IMR-90 (cell line): ENCODE measurements at regions not wholly inside any gene's neighbourhood (a gene's known extent, or its start where the extent isn't known, plus 50 kb on each side); places are given as distances from the start of the nearest gene placed in this dataset.

Experiments used
- ATAC-seq: fragments of 200-7000 bp; cut with Tn5 transposase; 2 replicates; pipeline ENCODE4 v1.9.1; 2020; ENCODE audit warnings: low read depth, mild to moderate bottlenecking, moderate library complexity
- BruUV-seq: library from RNA; stranded (reverse); fragments of 400-500 nt; replicated peaks from 2 replicates; lab custom pipeline; 2021; lab: Mats Ljungman, UMichigan
- CTCF ChIA-PET: fragments of 300-600 bp; formaldehyde crosslinking; extraction: SDS; loops from one replicate; lab custom pipeline; 2021; ENCODE audit warnings: antibody characterized with exemption; lab: Yijun Ruan, JAX
- POLR2A ChIA-PET: fragments of 300-600 bp; sonication (Branson Sonifier 250); formaldehyde crosslinking; loops from one replicate; lab custom pipeline; 2022; ENCODE audit warnings: antibody characterized with exemption; ENCODE audit not compliant: unreplicated experiment; lab: Charles Lee
- DNase-seq: peaks from one replicate; pipeline ENCODE4 v3.0.0; 2013
- H2AFZ ChIP-seq: replicated peaks from 2 replicates; pipeline ENCODE3; 2013; ENCODE audit warnings: low read length, mild to moderate bottlenecking; ENCODE audit not compliant: poor library complexity
- H2AK5ac ChIP-seq: 2 replicates; pipeline ENCODE4 v1.6.1; 2013; ENCODE audit warnings: low read depth, low read length, inconsistent platforms
- H2AK9ac ChIP-seq: replicated peaks from 2 replicates; pipeline ENCODE3; 2013; ENCODE audit warnings: mild to moderate bottlenecking, low read depth, low read length, moderate library complexity; ENCODE audit not compliant: poor library complexity
- H2BK120ac ChIP-seq: 2 replicates; pipeline ENCODE4 v1.6.1; 2013; ENCODE audit warnings: low read depth, low read length, inconsistent platforms
- H2BK15ac ChIP-seq: 3 replicates; pipeline ENCODE4 v1.6.1; 2013; ENCODE audit warnings: low read depth, low read length, inconsistent platforms
- H2BK20ac ChIP-seq: 2 replicates; pipeline ENCODE4 v1.6.1; 2013; ENCODE audit warnings: low read depth, mild to moderate bottlenecking, inconsistent platforms, low read length, moderate library complexity
- H2BK5ac ChIP-seq: 2 replicates; pipeline ENCODE4 v1.6.1; 2013; ENCODE audit warnings: mild to moderate bottlenecking, low read depth, low read length, inconsistent platforms; ENCODE audit not compliant: poor library complexity, severe bottlenecking
- H3K14ac ChIP-seq: replicated peaks from 2 replicates; pipeline ENCODE4 v1.6.1; 2013; ENCODE audit warnings: low read depth, low read length, inconsistent platforms
- H3K18ac ChIP-seq: 2 replicates; pipeline ENCODE4 v1.6.1; 2013; ENCODE audit warnings: low read depth, low read length, control low read depth
- H3K23ac ChIP-seq: 2 replicates; pipeline ENCODE4 v1.6.1; 2013; ENCODE audit warnings: low read depth, low read length, inconsistent platforms
- H3K27ac ChIP-seq: 2 replicates; pipeline ENCODE4 v1.5.1; 2013; ENCODE audit warnings: mild to moderate bottlenecking, control low read depth, low read length; ENCODE audit not compliant: insufficient read depth
- H3K27me3 ChIP-seq: 2 replicates; pipeline ENCODE4 v1.6.1; 2013; ENCODE audit warnings: low read length; ENCODE audit not compliant: control insufficient read depth, insufficient read depth
- H3K36me3 ChIP-seq: 2 replicates; pipeline ENCODE4 v1.6.1; 2013; ENCODE audit warnings: low read length, mixed read lengths; ENCODE audit not compliant: control insufficient read depth, insufficient read depth
- H3K4ac ChIP-seq: 2 replicates; pipeline ENCODE4 v1.6.1; 2013; ENCODE audit warnings: low read depth, low read length, inconsistent platforms
- H3K4me1 ChIP-seq: 2 replicates; pipeline ENCODE4 v1.6.1; 2013; ENCODE audit warnings: low read length, mixed read lengths; ENCODE audit not compliant: control insufficient read depth, insufficient read depth
- H3K4me2 ChIP-seq: 2 replicates; pipeline ENCODE4 v1.6.1; 2013; ENCODE audit warnings: low read depth, mild to moderate bottlenecking, control low read depth, low read length, moderate library complexity
- H3K4me3 ChIP-seq: 2 replicates; pipeline ENCODE4 v1.5.1; 2013; ENCODE audit warnings: low read depth, mild to moderate bottlenecking, control low read depth, low read length, moderate library complexity; ENCODE audit not compliant: insufficient read depth
- H3K56ac ChIP-seq: 2 replicates; pipeline ENCODE4 v1.6.1; 2013; ENCODE audit warnings: low read length, inconsistent platforms; ENCODE audit not compliant: insufficient read depth; ENCODE audit errors: extremely low read depth
- H3K79me1 ChIP-seq, 2 experiments: 2 replicates each; pipeline ENCODE4 v1.6.1; 2013; ENCODE audit warnings: low read length in 2 of 2, inconsistent platforms in 1 of 2, low read depth in 1 of 2
- H3K9ac ChIP-seq: 2 replicates; pipeline ENCODE4 v1.6.1; 2013; ENCODE audit warnings: low read depth, low read length, control low read depth
- H3K9me1 ChIP-seq: 2 replicates; pipeline ENCODE4 v1.6.1; 2013; ENCODE audit warnings: low read length, inconsistent platforms; ENCODE audit not compliant: insufficient read depth
- H3K9me3 ChIP-seq: 2 replicates; pipeline ENCODE4 v1.6.1; 2013; ENCODE audit warnings: low read length; ENCODE audit not compliant: control insufficient read depth, insufficient read depth
- H4K20me1 ChIP-seq: 2 replicates; pipeline ENCODE4 v1.6.1; 2013; ENCODE audit warnings: low read length, inconsistent platforms; ENCODE audit not compliant: insufficient read depth
- H4K5ac ChIP-seq: 2 replicates; pipeline ENCODE4 v1.6.1; 2013; ENCODE audit warnings: mild to moderate bottlenecking, low read depth, low read length, control low read depth
- H4K8ac ChIP-seq, 2 experiments: 2 replicates each; pipeline ENCODE4 v1.6.1; 2013; ENCODE audit warnings: low read depth in 2 of 2, low read length in 2 of 2, control low read depth in 1 of 2, inconsistent platforms in 1 of 2
- H4K91ac ChIP-seq: 2 replicates; pipeline ENCODE4 v1.6.1; 2013; ENCODE audit warnings: low read depth, low read length, inconsistent platforms; ENCODE audit not compliant: insufficient read depth
- BHLHE40 ChIP-seq: fragments of 150-350 bp; IDR thresholded peaks from 2 replicates; pipeline ENCODE4 v1.6.1; 2016; ENCODE audit warnings: mild to moderate bottlenecking, low read depth, low read length
- CEBPB ChIP-seq: IDR thresholded peaks from 2 replicates; pipeline ENCODE4 v1.6.1; 2012; ENCODE audit warnings: low read depth, low read length, improper control_type of control experiment
- CHD1 ChIP-seq: IDR thresholded peaks from 2 replicates; pipeline ENCODE4 v1.6.1; 2012; ENCODE audit warnings: low read depth, low read length, improper control_type of control experiment
- FOS ChIP-seq: fragments of 150-350 bp; IDR thresholded peaks from 2 replicates; pipeline ENCODE4 v1.6.1; 2016; ENCODE audit warnings: low read depth, low read length
- MAFK ChIP-seq: IDR thresholded peaks from 2 replicates; pipeline ENCODE4 v1.6.1; 2012; ENCODE audit warnings: low read depth, low read length, improper control_type of control experiment
- MAZ ChIP-seq: IDR thresholded peaks from 2 replicates; pipeline ENCODE4 v1.6.1; 2012; ENCODE audit warnings: low read depth, mild to moderate bottlenecking, low read length, improper control_type of control experiment, moderate library complexity, borderline replicate concordance
- MXI1 ChIP-seq: IDR thresholded peaks from 2 replicates; pipeline ENCODE4 v1.6.1; 2012; ENCODE audit warnings: low read depth, mild to moderate bottlenecking, low read length, moderate library complexity, borderline replicate concordance
- NFE2L2 ChIP-seq: fragments of 150-350 bp; IDR thresholded peaks from 2 replicates; pipeline ENCODE4 v1.6.1; 2016; ENCODE audit warnings: low read depth, mild to moderate bottlenecking, low read length
- POLR2A ChIP-seq: IDR thresholded peaks from 2 replicates; pipeline ENCODE4 v1.6.1; 2012; ENCODE audit warnings: mild to moderate bottlenecking, low read depth, low read length
- RAD21 ChIP-seq: IDR thresholded peaks from 2 replicates; pipeline ENCODE4 v1.6.1; 2012; ENCODE audit warnings: low read length, improper control_type of control experiment
- RCOR1 ChIP-seq: IDR thresholded peaks from 2 replicates; pipeline ENCODE4 v1.6.1; 2012; ENCODE audit warnings: mild to moderate bottlenecking, low read length, improper control_type of control experiment; ENCODE audit not compliant: insufficient replicate concordance
- RFX5 ChIP-seq: IDR thresholded peaks from 2 replicates; pipeline ENCODE4 v1.8.0; 2012; ENCODE audit warnings: low read depth, mild to moderate bottlenecking, low read length, moderate library complexity
- SMC3 ChIP-seq: fragments of 150-350 bp; IDR thresholded peaks from 2 replicates; pipeline ENCODE4 v1.6.1; 2016; ENCODE audit warnings: low read depth, mild to moderate bottlenecking, antibody characterized with exemption, low read length, moderate library complexity
- WGBS, 2 experiments: methylation state at CpG; one replicate each; pipeline versions ENCODE4 v1.1.5 to v1.1.7; 2013; ENCODE audit warnings: missing lambda C conversion rate in 2 of 2; ENCODE audit not compliant: insufficient read length in 1 of 2; ENCODE audit errors: extremely low coverage in 2 of 2; 5-methylcytosine and 5-hydroxymethylcytosine counted together
- dilution Hi-C: fragments of 300-500 bp; cut with HindIII; formaldehyde crosslinking; loops from one replicate; pipeline ENCODE4 v1.14.3; 2018; ENCODE audit warnings: low sequenced_read_pairs; ENCODE audit not compliant: unreplicated experiment
- in situ Hi-C: fragments of 300-500 bp; cut with MboI; formaldehyde crosslinking; loops from 3 replicates; pipeline ENCODE4 v1.14.3; 2019; ENCODE audit warnings: low sequenced_read_pairs, inconsistent platforms, mixed read lengths
- intact Hi-C: fragments of 100-400 bp; cut with micrococcal nuclease; formaldehyde crosslinking; loops from 2 replicates; pipeline ENCODE4 v1.10.0; 2022
- TF ChIP-seq, protein P1 (sequence below): fragments of 150-350 bp; IDR thresholded peaks from 2 replicates; pipeline ENCODE4 v1.6.1; 2016; ENCODE audit warnings: low read depth, mild to moderate bottlenecking, low read length, moderate library complexity, borderline replicate concordance
- TF ChIP-seq, protein P2 (sequence below): fragments of 150-350 bp; IDR thresholded peaks from 2 replicates; pipeline ENCODE4 v1.6.1; 2017; ENCODE audit warnings: mild to moderate bottlenecking, antibody characterized with exemption, low read length, low read depth
- TF ChIP-seq, protein P3 (sequence below): conservative IDR thresholded peaks from 2 replicates; pipeline ENCODE4 v1.5.1; 2012; ENCODE audit warnings: mild to moderate bottlenecking, low read depth, low read length, improper control_type of control experiment

DNA sequence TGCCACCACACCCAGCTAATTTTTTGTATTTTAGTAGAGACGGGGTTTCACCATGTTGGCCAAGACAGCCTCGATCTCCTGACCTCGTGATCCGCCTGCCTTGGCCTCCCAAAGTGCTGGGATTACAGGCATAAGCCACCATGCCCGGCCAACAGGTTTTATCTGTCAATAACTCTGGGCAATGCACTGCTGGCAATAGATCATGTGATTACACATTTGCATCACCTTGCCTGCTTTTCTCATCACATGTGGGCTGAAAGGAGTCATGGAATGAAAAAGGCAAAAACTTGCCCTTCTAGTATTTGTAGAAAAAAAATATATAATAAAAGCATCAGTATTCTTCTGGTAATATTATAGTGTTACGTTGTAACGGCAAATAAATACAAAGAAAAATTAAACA lies 164.5 kb downstream of the NHLRC3 start:
- BruUV-seq, result no TSS peak
- Histone ChIP-seq H4K5ac (no peak overlapping the region), H4K8ac (no peak overlapping the region), H3K27ac (no peak overlapping the region), H3K56ac (no peak overlapping the region), H4K91ac (no peak overlapping the region), H2AFZ (no peak overlapping the region), H3K36me3 (no peaks in the 10 kb centered on the region), H3K9ac (no peak overlapping the region), H3K79me1 (no peaks in the 10 kb centered on the region), H2BK20ac (no peak overlapping the region), H2BK5ac (no peak overlapping the region), H3K14ac (no peak overlapping the region), H4K20me1 (no peaks in the 10 kb centered on the region), H3K9me3 (no peaks in the 10 kb centered on the region), H3K4me1 (no peaks in the 10 kb centered on the region), H3K4ac (no peak overlapping the region), H2AK5ac (no peak overlapping the region), H3K18ac (no peak overlapping the region), H3K4me2 (no peak overlapping the region), H2AK9ac (no peak overlapping the region), H2BK120ac (no peak overlapping the region), H3K4me3 (no peak overlapping the region), H3K9me1 (no peaks in the 10 kb centered on the region), H3K23ac (no peak overlapping the region), H2BK15ac (no peak overlapping the region), H3K27me3 (no peaks in the 10 kb centered on the region)
- dilution Hi-C loops, result no loop called here
- ChIA-PET POLR2A (no interaction called here), CTCF (no interaction called here)
- intact Hi-C loops, result no loop called here
- no peak for DNase-seq
- TF ChIP-seq SMC3 (no peak), MXI1 (no peak), RFX5 (no peak), CHD1 (no peak), POLR2A (no peak), NFE2L2 (no peak), MAFK (no peak), BHLHE40 (no peak), RCOR1 (no peak), MAZ (no peak), CEBPB (no peak), RAD21 (no peak), FOS (no peak)
- TF ChIP-seq, protein P1, sequence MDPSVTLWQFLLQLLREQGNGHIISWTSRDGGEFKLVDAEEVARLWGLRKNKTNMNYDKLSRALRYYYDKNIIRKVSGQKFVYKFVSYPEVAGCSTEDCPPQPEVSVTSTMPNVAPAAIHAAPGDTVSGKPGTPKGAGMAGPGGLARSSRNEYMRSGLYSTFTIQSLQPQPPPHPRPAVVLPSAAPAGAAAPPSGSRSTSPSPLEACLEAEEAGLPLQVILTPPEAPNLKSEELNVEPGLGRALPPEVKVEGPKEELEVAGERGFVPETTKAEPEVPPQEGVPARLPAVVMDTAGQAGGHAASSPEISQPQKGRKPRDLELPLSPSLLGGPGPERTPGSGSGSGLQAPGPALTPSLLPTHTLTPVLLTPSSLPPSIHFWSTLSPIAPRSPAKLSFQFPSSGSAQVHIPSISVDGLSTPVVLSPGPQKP, result no peak
- TF ChIP-seq, protein P2, sequence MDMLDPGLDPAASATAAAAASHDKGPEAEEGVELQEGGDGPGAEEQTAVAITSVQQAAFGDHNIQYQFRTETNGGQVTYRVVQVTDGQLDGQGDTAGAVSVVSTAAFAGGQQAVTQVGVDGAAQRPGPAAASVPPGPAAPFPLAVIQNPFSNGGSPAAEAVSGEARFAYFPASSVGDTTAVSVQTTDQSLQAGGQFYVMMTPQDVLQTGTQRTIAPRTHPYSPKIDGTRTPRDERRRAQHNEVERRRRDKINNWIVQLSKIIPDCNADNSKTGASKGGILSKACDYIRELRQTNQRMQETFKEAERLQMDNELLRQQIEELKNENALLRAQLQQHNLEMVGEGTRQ, result no peak
- TF ChIP-seq, protein P3, sequence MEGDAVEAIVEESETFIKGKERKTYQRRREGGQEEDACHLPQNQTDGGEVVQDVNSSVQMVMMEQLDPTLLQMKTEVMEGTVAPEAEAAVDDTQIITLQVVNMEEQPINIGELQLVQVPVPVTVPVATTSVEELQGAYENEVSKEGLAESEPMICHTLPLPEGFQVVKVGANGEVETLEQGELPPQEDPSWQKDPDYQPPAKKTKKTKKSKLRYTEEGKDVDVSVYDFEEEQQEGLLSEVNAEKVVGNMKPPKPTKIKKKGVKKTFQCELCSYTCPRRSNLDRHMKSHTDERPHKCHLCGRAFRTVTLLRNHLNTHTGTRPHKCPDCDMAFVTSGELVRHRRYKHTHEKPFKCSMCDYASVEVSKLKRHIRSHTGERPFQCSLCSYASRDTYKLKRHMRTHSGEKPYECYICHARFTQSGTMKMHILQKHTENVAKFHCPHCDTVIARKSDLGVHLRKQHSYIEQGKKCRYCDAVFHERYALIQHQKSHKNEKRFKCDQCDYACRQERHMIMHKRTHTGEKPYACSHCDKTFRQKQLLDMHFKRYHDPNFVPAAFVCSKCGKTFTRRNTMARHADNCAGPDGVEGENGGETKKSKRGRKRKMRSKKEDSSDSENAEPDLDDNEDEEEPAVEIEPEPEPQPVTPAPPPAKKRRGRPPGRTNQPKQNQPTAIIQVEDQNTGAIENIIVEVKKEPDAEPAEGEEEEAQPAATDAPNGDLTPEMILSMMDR, result no peak
- no peak for ATAC-seq
- 44% methylated on average over 3 of the region's 7 CpGs; no CpG with 5 or more reads in 1 of the 2 experiments for WGBS, 2 experiments
- in situ Hi-C loops, result no loop called here
